Activated naive CD8-positive, alpha-beta T cell (primary cell): ENCODE measurements at regions not wholly inside any gene's neighbourhood (a gene's known extent, or its start where the extent isn't known, plus 50 kb on each side); places are given as distances from the start of the nearest gene placed in this dataset.

Experiments used
- H3K27ac Mint-ChIP-seq: one replicate; pipeline ENCODE4 v1.8.0; 2021; ENCODE audit warnings: mixed read lengths
- H3K27me3 Mint-ChIP-seq: one replicate; pipeline ENCODE4 v1.8.0; 2021; ENCODE audit warnings: mixed read lengths
- H3K36me3 Mint-ChIP-seq: one replicate; pipeline ENCODE4 v1.8.0; 2021; ENCODE audit warnings: mixed read lengths
- H3K4me1 Mint-ChIP-seq: one replicate; pipeline ENCODE4 v1.8.0; 2021; ENCODE audit warnings: low read depth, mixed read lengths
- H3K4me3 Mint-ChIP-seq: one replicate; pipeline ENCODE4 v1.8.0; 2021; ENCODE audit warnings: mild to moderate bottlenecking, mixed read lengths
- H3K9me3 Mint-ChIP-seq: one replicate; pipeline ENCODE4 v1.8.0; 2021; ENCODE audit warnings: low read depth, mixed read lengths

GRCh38 chr10:8950978-8951377, 896.5 kb downstream of the GATA3 start:
- Mint-ChIP-seq H3K9me3 (no peaks in the 10 kb centered on the region), H3K4me1 (peaks cover 27% of the 10 kb centered on the region), H3K27ac (peak overlapping the region; percentile 86), H3K27me3 (no peaks in the 10 kb centered on the region), H3K4me3 (peak overlapping the region; percentile 11), H3K36me3 (peaks cover 17% of the 10 kb centered on the region)

- Mint-ChIP-seq H3K27me3 (no peaks in the 10 kb centered on the region), H3K36me3 (peaks cover 14% of the 10 kb centered on the region), H3K27ac (peak overlapping the region; percentile 92), H3K9me3 (no peaks in the 10 kb centered on the region), H3K4me3 (peak overlapping the region; percentile 67), H3K4me1 (peaks cover 30% of the 10 kb centered on the region)
Measured at GRCh38 chr10:8951440-8952089, 897.1 kb downstream of the GATA3 start.

GRCh38 chr10:8956400-8956799, 901.9 kb downstream of the GATA3 start:
- Mint-ChIP-seq H3K9me3 (no peaks in the 10 kb centered on the region), H3K4me1 (peaks cover 21% of the 10 kb centered on the region)

GRCh38 chr10:8962249-8962648, 907.8 kb downstream of the GATA3 start:
- Mint-ChIP-seq H3K4me1 (peaks cover 16% of the 10 kb centered on the region), H3K4me3 (no peak overlapping the region), H3K27me3 (no peaks in the 10 kb centered on the region), H3K36me3 (peaks cover 8% of the 10 kb centered on the region), H3K9me3 (peaks cover 8% of the 10 kb centered on the region), H3K27ac (no peak overlapping the region)

More at GRCh38 chr10:8956400-8956799, 901.9 kb downstream of the GATA3 start:
- Mint-ChIP-seq H3K36me3 (peaks cover 9% of the 10 kb centered on the region), H3K27ac (no peak overlapping the region), H3K4me3 (no peak overlapping the region), H3K27me3 (no peaks in the 10 kb centered on the region)

GRCh38 chr10:8967061-8967460, 912.6 kb downstream of the GATA3 start:
- H3K4me1 Mint-ChIP-seq = peaks cover 19% of the 10 kb centered on the region
- no peaks in the 10 kb centered on the region for H3K27me3 Mint-ChIP-seq
- H3K4me3 Mint-ChIP-seq = no peak overlapping the region
- peak overlapping the region; percentile 87 for H3K27ac Mint-ChIP-seq
- H3K36me3 Mint-ChIP-seq = peaks cover 12% of the 10 kb centered on the region
- H3K9me3 Mint-ChIP-seq = peaks cover 8% of the 10 kb centered on the region

GRCh38 chr10:8969853-8970252, 915.4 kb downstream of the GATA3 start:
- Mint-ChIP-seq H3K9me3 (peaks cover 8% of the 10 kb centered on the region), H3K4me3 (no peak overlapping the region), H3K4me1 (peaks cover 14% of the 10 kb centered on the region), H3K27ac (no peak overlapping the region), H3K27me3 (no peaks in the 10 kb centered on the region), H3K36me3 (peaks cover 9% of the 10 kb centered on the region)

GRCh38 chr10:8975535-8975934, 921.0 kb downstream of the GATA3 start:
- peak overlapping the region; percentile 1 for H3K27ac Mint-ChIP-seq
- H3K4me1 Mint-ChIP-seq = peaks cover 22% of the 10 kb centered on the region
- H3K4me3 Mint-ChIP-seq = no peak overlapping the region
- no peaks in the 10 kb centered on the region for H3K27me3 Mint-ChIP-seq
- no peaks in the 10 kb centered on the region for H3K9me3 Mint-ChIP-seq
- H3K36me3 Mint-ChIP-seq = peaks cover 2% of the 10 kb centered on the region

- H3K9me3 Mint-ChIP-seq = no peaks in the 10 kb centered on the region
- H3K27me3 Mint-ChIP-seq = no peaks in the 10 kb centered on the region
- peaks cover 35% of the 10 kb centered on the region for H3K4me1 Mint-ChIP-seq
- peaks cover 2% of the 10 kb centered on the region for H3K36me3 Mint-ChIP-seq
- no peak overlapping the region for H3K27ac Mint-ChIP-seq
- H3K4me3 Mint-ChIP-seq = no peak overlapping the region
Measured at GRCh38 chr10:8978100-8978499, 923.6 kb downstream of the GATA3 start.

- Mint-ChIP-seq H3K4me3 (no peak overlapping the region), H3K9me3 (no peaks in the 10 kb centered on the region), H3K27me3 (no peaks in the 10 kb centered on the region), H3K4me1 (peaks cover 35% of the 10 kb centered on the region), H3K36me3 (peaks cover 2% of the 10 kb centered on the region), H3K27ac (no peak overlapping the region)
Measured at GRCh38 chr10:8979976-8980375, 925.5 kb downstream of the GATA3 start.

- Mint-ChIP-seq H3K4me3 (no peak overlapping the region), H3K27me3 (no peaks in the 10 kb centered on the region), H3K36me3 (peaks cover 2% of the 10 kb centered on the region), H3K4me1 (peaks cover 36% of the 10 kb centered on the region), H3K9me3 (no peaks in the 10 kb centered on the region), H3K27ac (peak overlapping the region; percentile 59)
Measured at GRCh38 chr10:8981277-8981676, 926.8 kb downstream of the GATA3 start.

GRCh38 chr10:8985651-8986050, 931.2 kb downstream of the GATA3 start:
- Mint-ChIP-seq H3K9me3 (no peaks in the 10 kb centered on the region), H3K4me3 (no peak overlapping the region), H3K36me3 (no peaks in the 10 kb centered on the region), H3K27ac (peak overlapping the region; percentile 68), H3K27me3 (no peaks in the 10 kb centered on the region), H3K4me1 (peaks cover 41% of the 10 kb centered on the region)

- Mint-ChIP-seq H3K27me3 (no peaks in the 10 kb centered on the region), H3K9me3 (no peaks in the 10 kb centered on the region), H3K4me3 (no peak overlapping the region), H3K36me3 (no peaks in the 10 kb centered on the region), H3K4me1 (peaks cover 39% of the 10 kb centered on the region), H3K27ac (peak overlapping the region; percentile 51)
Measured at GRCh38 chr10:8986975-8987374, 932.5 kb downstream of the GATA3 start.

GRCh38 chr10:8987712-8988111, 933.2 kb downstream of the GATA3 start:
- no peaks in the 10 kb centered on the region for H3K36me3 Mint-ChIP-seq
- no peaks in the 10 kb centered on the region for H3K9me3 Mint-ChIP-seq
- no peak overlapping the region for H3K4me3 Mint-ChIP-seq
- H3K4me1 Mint-ChIP-seq = peaks cover 42% of the 10 kb centered on the region
- H3K27ac Mint-ChIP-seq = peak overlapping the region; percentile 83
- no peaks in the 10 kb centered on the region for H3K27me3 Mint-ChIP-seq

- Mint-ChIP-seq H3K4me3 (peak overlapping the region; percentile 24), H3K4me1 (peaks cover 61% of the 10 kb centered on the region), H3K27ac (peak overlapping the region; percentile 84), H3K9me3 (no peaks in the 10 kb centered on the region), H3K27me3 (no peaks in the 10 kb centered on the region), H3K36me3 (peaks cover 2% of the 10 kb centered on the region)
Measured at GRCh38 chr10:8990280-8990987, 935.9 kb downstream of the GATA3 start.

GRCh38 chr10:8992009-8992408, 937.5 kb downstream of the GATA3 start:
- Mint-ChIP-seq H3K4me3 (no peak overlapping the region), H3K4me1 (peaks cover 69% of the 10 kb centered on the region), H3K9me3 (no peaks in the 10 kb centered on the region), H3K27me3 (no peaks in the 10 kb centered on the region), H3K36me3 (peaks cover 5% of the 10 kb centered on the region), H3K27ac (peak overlapping the region; percentile 72)
